GM21360 (cell line): ENCODE measurements at regions not wholly inside any gene's neighbourhood (a gene's known extent, or its start where the extent isn't known, plus 50 kb on each side); places are given as distances from the start of the nearest gene placed in this dataset.
"Not testable (repeated sequence)": the region's sequence is repeated elsewhere in the genome, so short reads cannot be mapped to it uniquely, and the experiment has no call there.

Experiments used
- ATAC-seq: cut with Tn5 transposase; IDR thresholded peaks from one replicate; pipeline ENCODE4 v1.9.1; 2021; ENCODE audit warnings: mild to moderate bottlenecking, moderate library complexity; ENCODE audit not compliant: unreplicated experiment

GRCh38 chr2:7094231-7094741 is 177.1 kb downstream of the RNF144A start:
- ATAC-seq = no peak

GRCh38 chr2:7096726-7097352 is 179.6 kb downstream of the RNF144A start:
- ATAC-seq = no peak

- peak; percentile 92 for ATAC-seq
These were observed 180.2 kb downstream of the RNF144A start for GRCh38 chr2:7097353-7097895.

- no peak for ATAC-seq
These were observed 181.6 kb downstream of the RNF144A start for GRCh38 chr2:7098816-7099215.

- not testable (repeated sequence) for ATAC-seq
These were observed 182.5 kb downstream of the RNF144A start for GRCh38 chr2:7099687-7100086.

- no peak for ATAC-seq
These were observed 185.6 kb downstream of the RNF144A start for GRCh38 chr2:7102826-7103225.

GRCh38 chr2:7108792-7109532 is 191.8 kb downstream of the RNF144A start:
- no peak for ATAC-seq

- ATAC-seq = no peak
These were observed 192.3 kb downstream of the RNF144A start for GRCh38 chr2:7109533-7109885.

GRCh38 chr2:7111626-7112025 is 194.4 kb downstream of the RNF144A start:
- no peak for ATAC-seq

- ATAC-seq = no peak
These were observed 198.2 kb downstream of the RNF144A start for GRCh38 chr2:7115364-7115763.

GRCh38 chr2:7115906-7116305 is 198.7 kb downstream of the RNF144A start:
- ATAC-seq = no peak

GRCh38 chr2:7116511-7116910 is 199.3 kb downstream of the RNF144A start:
- ATAC-seq = no peak

GRCh38 chr2:7117076-7117475 is 199.9 kb downstream of the RNF144A start:
- no peak for ATAC-seq

- ATAC-seq = no peak
These were observed 201.5 kb downstream of the RNF144A start for GRCh38 chr2:7118606-7119131.

- no peak for ATAC-seq
These were observed 202.1 kb downstream of the RNF144A start for GRCh38 chr2:7119132-7119835.

GRCh38 chr2:7121851-7122250 is 204.6 kb downstream of the RNF144A start:
- no peak for ATAC-seq

GRCh38 chr2:7127156-7127555 is 209.9 kb downstream of the RNF144A start:
- ATAC-seq = no peak

GRCh38 chr2:7127687-7128086 is 210.5 kb downstream of the RNF144A start:
- ATAC-seq = no peak

GRCh38 chr2:7131261-7131660 is 214.0 kb downstream of the RNF144A start:
- no peak for ATAC-seq

GRCh38 chr2:7132753-7133152 is 215.5 kb downstream of the RNF144A start:
- ATAC-seq = no peak

- ATAC-seq = no peak
These were observed 216.3 kb downstream of the RNF144A start for GRCh38 chr2:7133521-7133920.
